ENCODE measurements at regions not wholly inside any gene's neighbourhood (a gene's known extent, or its start where the extent isn't known, plus 50 kb on each side); places are given as distances from the start of the nearest gene placed in this dataset.

GRCh38 chr12:131586761-131587160 lies 124.1 kb upstream of the SFSWAP start:
- no peak overlapping the region for H2AK5ac ChIP-seq (ENCODE audit: low read depth, low read length)

More at GRCh38 chr12:131586761-131587160, 124.1 kb upstream of the SFSWAP start:
- Histone ChIP-seq H4K91ac (ENCODE audit: insufficient read depth, low read depth, low read length) (no peak overlapping the region), H2BK120ac (ENCODE audit: low read depth, low read length) (no peak overlapping the region), H3K4me3 (ENCODE audit: insufficient read depth, low read depth, low read length) (no peak overlapping the region), H3K14ac (replicated peaks; ENCODE audit: low read depth, low read length) (no peak overlapping the region), H3K4ac (ENCODE audit: low read depth, low read length) (no peak overlapping the region), H2AFZ (replicated peaks; ENCODE audit: low read length, poor library complexity) (no peak overlapping the region), H3K4me2 (ENCODE audit: low read depth, low read length) (no peak overlapping the region), H4K5ac (ENCODE audit: low read depth, low read length) (no peak overlapping the region), H2BK5ac (ENCODE audit: low read depth, low read length, poor library complexity, severe bottlenecking) (no peak overlapping the region), H3K27ac (ENCODE audit: insufficient read depth, low read length) (no peak overlapping the region), H3K18ac (ENCODE audit: low read depth, low read length) (no peak overlapping the region), H3K27me3 (ENCODE audit: control insufficient read depth, insufficient read depth, low read length) (no peaks in the 10 kb centered on the region), H3K23ac (ENCODE audit: low read depth, low read length) (no peak overlapping the region), H4K8ac (ENCODE audit: low read depth in 2 of 2, low read length in 2 of 2) (no peak overlapping the region), H3K9me3 (ENCODE audit: control insufficient read depth, insufficient read depth, low read length) (peaks cover 37% of the 10 kb centered on the region), H3K36me3 (ENCODE audit: control insufficient read depth, insufficient read depth, low read length) (no peaks in the 10 kb centered on the region), H2BK20ac (ENCODE audit: low read depth, low read length) (no peak overlapping the region), H2AK9ac (replicated peaks; ENCODE audit: low read depth, low read length, poor library complexity) (no peak overlapping the region), H2BK15ac (ENCODE audit: low read depth, low read length) (no peak overlapping the region), H3K9ac (ENCODE audit: low read depth, low read length) (no peak overlapping the region), H3K79me1 (ENCODE audit: low read depth in 1 of 2, low read length in 2 of 2) (no peaks in the 10 kb centered on the region), H3K9me1 (ENCODE audit: insufficient read depth, low read length) (no peaks in the 10 kb centered on the region), H3K4me1 (ENCODE audit: control insufficient read depth, insufficient read depth, low read length) (no peaks in the 10 kb centered on the region), H4K20me1 (ENCODE audit: insufficient read depth, low read length) (no peaks in the 10 kb centered on the region), H3K56ac (ENCODE audit: extremely low read depth, insufficient read depth, low read length) (no peak overlapping the region)
- no TSS peak for BruUV-seq (replicated peaks)
- in situ Hi-C loops (cut with MboI; ENCODE audit: low sequenced_read_pairs) (no loop called here), intact Hi-C loops (cut with micrococcal nuclease) (no loop called here), dilution Hi-C loops (cut with HindIII; ENCODE audit: low sequenced_read_pairs, unreplicated experiment) (no loop called here)
- TF ChIP-seq, protein P1, sequence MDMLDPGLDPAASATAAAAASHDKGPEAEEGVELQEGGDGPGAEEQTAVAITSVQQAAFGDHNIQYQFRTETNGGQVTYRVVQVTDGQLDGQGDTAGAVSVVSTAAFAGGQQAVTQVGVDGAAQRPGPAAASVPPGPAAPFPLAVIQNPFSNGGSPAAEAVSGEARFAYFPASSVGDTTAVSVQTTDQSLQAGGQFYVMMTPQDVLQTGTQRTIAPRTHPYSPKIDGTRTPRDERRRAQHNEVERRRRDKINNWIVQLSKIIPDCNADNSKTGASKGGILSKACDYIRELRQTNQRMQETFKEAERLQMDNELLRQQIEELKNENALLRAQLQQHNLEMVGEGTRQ (IDR thresholded peaks at IDR 0.05; ENCODE audit: low read depth, low read length), result no peak
- TF ChIP-seq NFE2L2 (IDR thresholded peaks at IDR 0.05; ENCODE audit: low read depth, low read length) (no peak), CHD1 (IDR thresholded peaks at IDR 0.05; ENCODE audit: low read depth, low read length) (no peak), POLR2A (IDR thresholded peaks at IDR 0.05; ENCODE audit: low read depth, low read length) (no peak), MXI1 (IDR thresholded peaks at IDR 0.05; ENCODE audit: borderline replicate concordance, low read depth, low read length) (no peak), RCOR1 (IDR thresholded peaks at IDR 0.05; ENCODE audit: insufficient replicate concordance, low read length) (no peak)
- no CpG with 5 or more reads among the region's 3 CpGs for WGBS, 2 experiments (ENCODE audit: extremely low coverage in 2 of 2, insufficient read length in 1 of 2)
- ChIA-PET POLR2A (ENCODE audit: unreplicated experiment) (no interaction called here), CTCF (no interaction called here)
- DNase-seq (no peak), ATAC-seq (ENCODE audit: low read depth) (no peak)

Data from IMR-90 (cell line).